GM23338 (cell line): ENCODE measurements at regions not wholly inside any gene's neighbourhood (a gene's known extent, or its start where the extent isn't known, plus 50 kb on each side); places are given as distances from the start of the nearest gene placed in this dataset.

Experiments used
- ATAC-seq: fragments of 200-7000 bp; cut with Tn5 transposase; 3 replicates; pipeline ENCODE4 v1.9.1; 2020
- DNase-seq: peaks from one replicate; pipeline ENCODE4 v3.0.0-alpha.2; 2015; ENCODE audit warnings: low spot score
- H2AFZ ChIP-seq: fragments of 200-600 bp; sonication (generic); 2 replicates; pipeline ENCODE4 v1.8.0; 2016; ENCODE audit warnings: antibody characterized with exemption, mild to moderate bottlenecking, moderate library complexity
- H3F3A ChIP-seq: fragments of 200-600 bp; sonication (generic); replicated peaks from 2 replicates; pipeline ENCODE4 v1.8.0; 2017; ENCODE audit warnings: antibody characterized with exemption, mixed run types, low read depth
- H3K27ac ChIP-seq: fragments of 200-600 bp; sonication (generic); 2 replicates; pipeline ENCODE4 v1.6.1; 2016; ENCODE audit warnings: low read depth
- H3K27me3 ChIP-seq: fragments of 200-600 bp; sonication (generic); 2 replicates; pipeline ENCODE4 v1.8.0; 2016; ENCODE audit warnings: mild to moderate bottlenecking, mixed run types, moderate library complexity; ENCODE audit not compliant: insufficient read depth
- H3K36me3 ChIP-seq: fragments of 200-600 bp; sonication (generic); 2 replicates; pipeline ENCODE4 v1.8.0; 2016; ENCODE audit warnings: mild to moderate bottlenecking; ENCODE audit not compliant: insufficient read depth
- H3K4me1 ChIP-seq: fragments of 200-600 bp; sonication (generic); 2 replicates; pipeline ENCODE4 v1.8.0; 2016; ENCODE audit warnings: mild to moderate bottlenecking, moderate library complexity; ENCODE audit not compliant: insufficient read depth
- H3K4me2 ChIP-seq: fragments of 200-600 bp; sonication (generic); 2 replicates; pipeline ENCODE4 v1.7.1; 2017; ENCODE audit warnings: mixed run types
- H3K4me3 ChIP-seq: fragments of 200-600 bp; sonication (generic); 2 replicates; pipeline ENCODE4 v1.6.1; 2016; ENCODE audit warnings: mixed run types
- H3K79me2 ChIP-seq: fragments of 200-600 bp; sonication (generic); replicated peaks from 2 replicates; pipeline ENCODE4 v1.8.0; 2017; ENCODE audit warnings: mild to moderate bottlenecking; ENCODE audit not compliant: insufficient read depth
- H3K9me2 ChIP-seq: fragments of 200-600 bp; sonication (generic); 2 replicates; pipeline ENCODE4 v1.8.0; 2017; ENCODE audit not compliant: insufficient read depth
- H4K20me1 ChIP-seq: fragments of 200-600 bp; sonication (generic); replicated peaks from 2 replicates; pipeline ENCODE4 v1.8.0; 2017; ENCODE audit warnings: mild to moderate bottlenecking; ENCODE audit not compliant: insufficient read depth
- H3K27ac Mint-ChIP-seq: 2 replicates; pipeline ENCODE4 v1.8.0; 2020; ENCODE audit warnings: inconsistent platforms, mild to moderate bottlenecking, moderate library complexity, mixed read lengths
- H3K27me3 Mint-ChIP-seq: 3 replicates; pipeline ENCODE4 v1.8.0; 2022; ENCODE audit warnings: low read depth, mild to moderate bottlenecking, moderate library complexity, mixed read lengths, inconsistent platforms; ENCODE audit not compliant: insufficient read depth, poor library complexity
- H3K36me3 Mint-ChIP-seq: 3 replicates; pipeline ENCODE4 v1.8.0; 2021; ENCODE audit warnings: low read depth, mild to moderate bottlenecking, inconsistent platforms, moderate library complexity, mixed read lengths
- H3K4me1 Mint-ChIP-seq: 3 replicates; pipeline ENCODE4 v1.8.0; 2020; ENCODE audit warnings: mild to moderate bottlenecking, inconsistent platforms, mixed read lengths
- H3K4me3 Mint-ChIP-seq: 3 replicates; pipeline ENCODE4 v1.8.0; 2021; ENCODE audit warnings: moderate library complexity, mild to moderate bottlenecking, inconsistent platforms, mixed read lengths
- H3K9me3 Mint-ChIP-seq: 3 replicates; pipeline ENCODE4 v1.8.0; 2020; ENCODE audit warnings: moderate library complexity, mild to moderate bottlenecking, inconsistent platforms, mixed read lengths
- CREB1 ChIP-seq: fragments of 250-450 bp; sonication (Bioruptor Pico); IDR thresholded peaks from 2 replicates; pipeline ENCODE4 v1.5.0; 2020; ENCODE audit warnings: low read depth, mild to moderate bottlenecking, moderate library complexity
- ETS1 ChIP-seq: IDR thresholded peaks from 2 replicates; pipeline ENCODE4 v1.6.1; 2016; ENCODE audit warnings: antibody characterized with exemption
- EZH2phosphoT487 ChIP-seq: fragments of 200-600 bp; sonication (generic); IDR thresholded peaks from one replicate; pipeline ENCODE4 v1.8.1; 2018; ENCODE audit warnings: antibody characterized with exemption; ENCODE audit not compliant: unreplicated experiment
- NANOG ChIP-seq: IDR thresholded peaks from 2 replicates; pipeline ENCODE4 v1.6.1; 2016; ENCODE audit warnings: antibody characterized with exemption, borderline replicate concordance
- POLR2AphosphoS5 ChIP-seq: IDR thresholded peaks from 2 replicates; pipeline ENCODE4 v1.6.1; 2016; ENCODE audit warnings: antibody characterized with exemption, low read depth
- REST ChIP-seq: IDR thresholded peaks from one replicate; pipeline ENCODE4 v1.6.1; 2018; ENCODE audit warnings: antibody characterized with exemption; ENCODE audit not compliant: unreplicated experiment
- ZNF114 ChIP-seq: fragments of 250-450 bp; sonication (Bioruptor Pico); IDR thresholded peaks from 2 replicates; pipeline ENCODE4 v1.5.0; 2020; ENCODE audit warnings: mild to moderate bottlenecking, moderate library complexity
- ZNF462 ChIP-seq: fragments of 250-450 bp; sonication (Bioruptor Pico); IDR thresholded peaks from 2 replicates; pipeline ENCODE4 v1.5.0; 2020; ENCODE audit warnings: mild to moderate bottlenecking, moderate library complexity

- TF ChIP-seq ETS1 (no peak), EZH2phosphoT487 (no peak)
Measured at GRCh38 chr14:26233118-26233517, 364.7 kb downstream of the NOVA1 start (continued).

- peaks cover 6% of the 10 kb centered on the region; the same call in 2 of the 3 replicates for H3K4me1 Mint-ChIP-seq
- no peaks in the 10 kb centered on the region for H3K27me3 ChIP-seq
- no peaks in the 10 kb centered on the region for H3F3A ChIP-seq
- H3K36me3 ChIP-seq = no peaks in the 10 kb centered on the region
- H3K4me3 ChIP-seq = no peak overlapping the region
- no peak overlapping the region for H3K27ac ChIP-seq
- no peaks in the 10 kb centered on the region for H4K20me1 ChIP-seq
- ATAC-seq (no peak), DNase-seq (no peak)
- H3K36me3 Mint-ChIP-seq = no peaks in the 10 kb centered on the region
- no peaks in the 10 kb centered on the region for H3K79me2 ChIP-seq
- no peak for TF ChIP-seq CREB1 (CRISPR knock-in tag)
- no peak for TF ChIP-seq ETS1
- no peak for TF ChIP-seq EZH2phosphoT487
- no peak for TF ChIP-seq ZNF114 (CRISPR knock-in tag)
- TF ChIP-seq NANOG = no peak
- H3K4me3 Mint-ChIP-seq = no peak overlapping the region
- no peaks in the 10 kb centered on the region for H3K27me3 Mint-ChIP-seq
- no peak overlapping the region for H3K27ac Mint-ChIP-seq
- no peak overlapping the region for H3K4me2 ChIP-seq
- no peaks in the 10 kb centered on the region for H3K4me1 ChIP-seq
- peaks cover 9% of the 10 kb centered on the region; the same call in 1 of the 2 replicates for H3K9me2 ChIP-seq
- no peak overlapping the region for H2AFZ ChIP-seq
- H3K9me3 Mint-ChIP-seq = no peaks in the 10 kb centered on the region; the same call in 2 of the 3 replicates
Measured at GRCh38 chr14:26218861-26219260, 379.0 kb downstream of the NOVA1 start.

GRCh38 chr14:26217778-26218177 is 380.1 kb downstream of the NOVA1 start:
- peaks cover 6% of the 10 kb centered on the region; the same call in 2 of the 3 replicates for H3K4me1 Mint-ChIP-seq
- H3K27ac Mint-ChIP-seq = no peak overlapping the region
- Histone ChIP-seq H4K20me1 (no peaks in the 10 kb centered on the region), H3K9me2 (peaks cover 9% of the 10 kb centered on the region; the same call in 1 of the 2 replicates), H3K4me1 (no peaks in the 10 kb centered on the region), H3K4me3 (no peak overlapping the region), H3F3A (no peaks in the 10 kb centered on the region), H3K36me3 (no peaks in the 10 kb centered on the region), H3K79me2 (no peaks in the 10 kb centered on the region), H3K27ac (no peak overlapping the region), H3K27me3 (no peaks in the 10 kb centered on the region), H3K4me2 (no peak overlapping the region), H2AFZ (no peak overlapping the region)
- H3K9me3 Mint-ChIP-seq = no peaks in the 10 kb centered on the region; the same call in 2 of the 3 replicates
- H3K27me3 Mint-ChIP-seq = no peaks in the 10 kb centered on the region
- no peak overlapping the region for H3K4me3 Mint-ChIP-seq
- no peaks in the 10 kb centered on the region for H3K36me3 Mint-ChIP-seq
- DNase-seq (no peak), ATAC-seq (no peak)
- TF ChIP-seq POLR2AphosphoS5 (no peak), NANOG (no peak), ZNF462 (CRISPR knock-in tag) (no peak), REST (no peak)
